ENCODE measurements at regions not wholly inside any gene's neighbourhood (a gene's known extent, or its start where the extent isn't known, plus 50 kb on each side); places are given as distances from the start of the nearest gene placed in this dataset.

GRCh38 chr2:128564131-128564530 lies 245.5 kb upstream of the HS6ST1 start:
- no peak overlapping the region for H3K4me2 ChIP-seq
- H3K79me2 ChIP-seq (ENCODE audit: insufficient read depth, low read depth), result no peaks in the 10 kb centered on the region
- no peak overlapping the region for H2AFZ ChIP-seq (ENCODE audit: low read depth)
- H3K4me1 ChIP-seq (ENCODE audit: low read depth, poor library complexity, severe bottlenecking), result no peaks in the 10 kb centered on the region
- H3K36me3 ChIP-seq (ENCODE audit: insufficient read depth), result no peaks in the 10 kb centered on the region
- H4K20me1 ChIP-seq (ENCODE audit: insufficient read depth), result no peaks in the 10 kb centered on the region
- H3K9ac ChIP-seq, result no peak overlapping the region
- no peak overlapping the region for H3K27ac ChIP-seq
- TF ChIP-seq CTCF (conservative IDR thresholded peaks at IDR 0.05; ENCODE audit: low read depth, low read length), result no peak
- H3K27me3 ChIP-seq (ENCODE audit: insufficient read depth, low read depth), result no peaks in the 10 kb centered on the region
- H3K4me3 ChIP-seq (IDR thresholded peaks at IDR 0.05; ENCODE audit: insufficient read depth, low read depth, low read length), result no peak overlapping the region

- H3K9ac ChIP-seq, result no peak overlapping the region
- no peak overlapping the region for H3K4me2 ChIP-seq
- no peaks in the 10 kb centered on the region for H4K20me1 ChIP-seq (ENCODE audit: insufficient read depth)
- no peak overlapping the region for H2AFZ ChIP-seq (ENCODE audit: low read depth)
- no peak overlapping the region for H3K27ac ChIP-seq
- no peaks in the 10 kb centered on the region for H3K79me2 ChIP-seq (ENCODE audit: insufficient read depth, low read depth)
- no peaks in the 10 kb centered on the region for H3K4me1 ChIP-seq (ENCODE audit: low read depth, poor library complexity, severe bottlenecking)
- H3K36me3 ChIP-seq (ENCODE audit: insufficient read depth), result no peaks in the 10 kb centered on the region
- no peak for TF ChIP-seq CTCF (conservative IDR thresholded peaks at IDR 0.05; ENCODE audit: low read depth, low read length)
- no peaks in the 10 kb centered on the region for H3K27me3 ChIP-seq (ENCODE audit: insufficient read depth, low read depth)
- no peak overlapping the region for H3K4me3 ChIP-seq (IDR thresholded peaks at IDR 0.05; ENCODE audit: insufficient read depth, low read depth, low read length)
Measured at GRCh38 chr2:128564551-128564950, 245.9 kb upstream of the HS6ST1 start.

- no peaks in the 10 kb centered on the region for H3K27me3 ChIP-seq (ENCODE audit: insufficient read depth, low read depth)
- no peaks in the 10 kb centered on the region for H3K4me1 ChIP-seq (ENCODE audit: low read depth, poor library complexity, severe bottlenecking)
- H3K27ac ChIP-seq, result no peak overlapping the region
Measured at GRCh38 chr2:128565441-128565840, 246.8 kb upstream of the HS6ST1 start.

GRCh38 chr2:128566671-128567070 lies 248.0 kb upstream of the HS6ST1 start:
- Histone ChIP-seq H3K4me3 (IDR thresholded peaks at IDR 0.05; ENCODE audit: insufficient read depth, low read depth, low read length) (no peak overlapping the region), H2AFZ (ENCODE audit: low read depth) (no peak overlapping the region), H3K4me2 (no peak overlapping the region), H3K36me3 (ENCODE audit: insufficient read depth) (no peaks in the 10 kb centered on the region), H3K27ac (no peak overlapping the region), H3K79me2 (ENCODE audit: insufficient read depth, low read depth) (no peaks in the 10 kb centered on the region), H4K20me1 (ENCODE audit: insufficient read depth) (no peaks in the 10 kb centered on the region), H3K9ac (no peak overlapping the region), H3K27me3 (ENCODE audit: insufficient read depth, low read depth) (no peaks in the 10 kb centered on the region), H3K4me1 (ENCODE audit: low read depth, poor library complexity, severe bottlenecking) (no peaks in the 10 kb centered on the region)
- no peak for TF ChIP-seq CTCF (conservative IDR thresholded peaks at IDR 0.05; ENCODE audit: low read depth, low read length)

More at GRCh38 chr2:128565441-128565840, 246.8 kb upstream of the HS6ST1 start:
- Histone ChIP-seq H4K20me1 (ENCODE audit: insufficient read depth) (no peaks in the 10 kb centered on the region), H3K9ac (no peak overlapping the region), H3K36me3 (ENCODE audit: insufficient read depth) (no peaks in the 10 kb centered on the region), H3K4me2 (no peak overlapping the region), H2AFZ (ENCODE audit: low read depth) (no peak overlapping the region), H3K79me2 (ENCODE audit: insufficient read depth, low read depth) (no peaks in the 10 kb centered on the region), H3K4me3 (IDR thresholded peaks at IDR 0.05; ENCODE audit: insufficient read depth, low read depth, low read length) (no peak overlapping the region)
- no peak for TF ChIP-seq CTCF (conservative IDR thresholded peaks at IDR 0.05; ENCODE audit: low read depth, low read length)

Measured in KMS-11 (cell line).